Spinal cord (tissue), 9 donors: ENCODE measurements at regions not wholly inside any gene's neighbourhood (a gene's known extent, or its start where the extent isn't known, plus 50 kb on each side); places are given as distances from the start of the nearest gene placed in this dataset.

Source experiments
- DNase-seq, 6 donors: peaks; one replicate each; pipeline versions ENCODE4 v3.0.0 to v3.0.0-alpha.2; 2013 to 2015; ENCODE audit warnings: low spot score in 6 of 6, low read depth in 4 of 6
- H3K27ac ChIP-seq: one replicate; pipeline ENCODE4 v1.5.1; 2013; ENCODE audit warnings: low read depth, low read length, control low read depth
- H3K27me3 ChIP-seq: one replicate; pipeline ENCODE4 v1.6.1; 2013; ENCODE audit warnings: low read length; ENCODE audit not compliant: control insufficient read depth, insufficient read depth
- H3K36me3 ChIP-seq: one replicate; pipeline ENCODE4 v1.6.1; 2013; ENCODE audit warnings: low read length; ENCODE audit not compliant: control insufficient read depth, insufficient read depth
- H3K4me1 ChIP-seq: one replicate; pipeline ENCODE4 v1.6.1; 2013; ENCODE audit warnings: low read length; ENCODE audit not compliant: control insufficient read depth, insufficient read depth
- H3K4me3 ChIP-seq: one replicate; pipeline ENCODE4 v1.5.1; 2013; ENCODE audit warnings: low read depth, low read length, control low read depth
- H3K9me3 ChIP-seq: one replicate; pipeline ENCODE4 v1.6.1; 2013; ENCODE audit warnings: low read length; ENCODE audit not compliant: control insufficient read depth, insufficient read depth
- WGBS: methylation state at CpG from one replicate; pipeline ENCODE4 v1.1.5; 2013; ENCODE audit warnings: missing lambda C conversion rate; ENCODE audit not compliant: insufficient coverage; 5-methylcytosine and 5-hydroxymethylcytosine counted together
- donor health status: healthy.

DNA sequence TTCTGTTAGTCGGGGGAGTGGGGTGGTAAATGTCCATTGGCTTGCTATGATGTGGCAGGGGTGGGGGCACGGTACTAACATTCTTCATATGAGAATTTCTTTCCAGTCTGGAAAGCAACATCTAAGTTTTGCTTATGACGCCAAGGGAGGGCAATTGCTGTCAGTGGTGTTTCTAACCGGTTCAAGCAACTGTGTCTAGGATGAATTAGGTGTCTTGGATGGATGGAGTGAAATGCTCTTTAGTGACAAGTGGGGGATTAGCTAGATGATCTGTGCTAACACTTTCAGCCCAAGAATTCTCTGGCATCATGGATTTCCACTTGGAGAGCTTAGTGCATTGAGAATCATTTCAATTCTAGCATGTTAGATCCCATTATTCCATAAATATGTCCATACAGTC, 262.6 kb upstream of the SORL1-AS1 start:
- DNase-seq: no peak
- WGBS: 100% methylated on average over 1 of the region's 4 CpGs

DNA sequence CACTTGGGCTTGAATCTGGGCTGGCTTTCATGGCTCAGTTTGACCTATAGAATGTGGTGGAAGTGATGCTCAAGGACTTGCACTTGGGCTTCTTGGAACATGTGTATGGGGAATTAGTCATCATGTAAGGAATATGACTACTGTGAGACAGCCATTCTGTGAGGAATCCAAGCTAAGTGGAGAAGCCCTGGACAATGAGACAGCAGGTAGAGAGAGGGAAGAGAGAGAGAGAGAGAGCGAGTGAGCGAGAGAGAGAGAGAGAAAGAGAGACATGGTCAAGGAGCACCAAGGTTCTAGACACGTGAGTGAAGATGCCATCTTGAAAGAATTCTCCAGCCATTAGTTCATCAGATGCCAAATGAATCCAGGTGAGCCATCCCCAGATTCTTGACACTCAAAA, 261.6 kb upstream of the SORL1-AS1 start:
- no peak overlapping the region for H3K27ac ChIP-seq
- H3K27me3 ChIP-seq: no peaks in the 10 kb centered on the region
- no peak for DNase-seq
- no peaks in the 10 kb centered on the region for H3K9me3 ChIP-seq
- 100% methylated on average over 2 of the region's 3 CpGs for WGBS
- H3K36me3 ChIP-seq: no peaks in the 10 kb centered on the region
- H3K4me3 ChIP-seq: no peak overlapping the region
- H3K4me1 ChIP-seq: no peaks in the 10 kb centered on the region

More for the DNA sequence above, 262.6 kb upstream of the SORL1-AS1 start:
- Histone ChIP-seq H3K4me3 (no peak overlapping the region), H3K9me3 (no peaks in the 10 kb centered on the region), H3K4me1 (no peaks in the 10 kb centered on the region), H3K27ac (no peak overlapping the region), H3K36me3 (no peaks in the 10 kb centered on the region), H3K27me3 (no peaks in the 10 kb centered on the region)

DNA sequence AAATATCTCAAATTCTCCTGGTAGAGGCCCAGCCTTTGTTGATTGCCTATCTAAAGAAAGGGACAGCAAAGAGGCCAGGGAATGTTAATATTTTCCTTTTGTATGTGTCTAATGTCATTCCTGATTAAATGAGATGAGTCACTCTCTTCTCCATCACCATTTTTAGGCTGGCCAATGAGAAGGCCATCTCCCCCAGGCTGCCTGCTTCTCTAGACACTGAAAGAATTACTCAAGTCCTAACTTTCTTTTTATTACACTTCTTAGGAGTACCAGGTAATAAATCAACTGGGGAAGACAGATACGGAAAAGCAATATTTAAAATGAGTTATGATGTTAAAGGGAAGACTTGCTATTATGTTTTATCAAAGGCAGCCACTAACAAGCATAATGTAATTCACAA, 259.2 kb upstream of the SORL1-AS1 start:
- no peaks in the 10 kb centered on the region for H3K27me3 ChIP-seq
- H3K36me3 ChIP-seq: no peaks in the 10 kb centered on the region
- no peak overlapping the region for H3K4me3 ChIP-seq
- H3K27ac ChIP-seq: no peak overlapping the region
- WGBS: no CpG with 5 or more reads among the region's 1 CpG
- DNase-seq: no peak
- no peaks in the 10 kb centered on the region for H3K9me3 ChIP-seq
- no peaks in the 10 kb centered on the region for H3K4me1 ChIP-seq

DNA sequence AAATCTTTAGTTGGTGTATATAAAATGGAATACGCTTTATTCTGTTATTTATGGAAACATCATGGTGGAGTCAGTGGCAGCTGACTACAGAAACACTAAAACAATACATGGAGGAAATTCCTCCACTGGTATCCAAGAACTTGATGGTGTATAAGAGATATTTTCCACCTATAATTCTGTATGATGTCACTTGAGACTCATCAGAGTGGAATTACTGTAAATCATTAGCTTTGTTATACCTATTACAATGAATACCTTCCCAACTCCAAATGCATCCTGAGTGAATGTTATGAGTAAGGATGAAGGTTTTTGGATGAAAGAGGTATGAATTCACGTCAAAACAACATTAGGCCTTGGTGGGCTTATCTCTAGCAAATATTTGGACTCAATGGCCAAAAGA, 258.5 kb upstream of the SORL1-AS1 start:
- H3K9me3 ChIP-seq: no peaks in the 10 kb centered on the region
- no peaks in the 10 kb centered on the region for H3K27me3 ChIP-seq
- H3K36me3 ChIP-seq: no peaks in the 10 kb centered on the region
- no peaks in the 10 kb centered on the region for H3K4me1 ChIP-seq
- 100% methylated on average over 1 of the region's 2 CpGs for WGBS
- H3K4me3 ChIP-seq: no peak overlapping the region
- H3K27ac ChIP-seq: no peak overlapping the region
- DNase-seq: no peak

DNA sequence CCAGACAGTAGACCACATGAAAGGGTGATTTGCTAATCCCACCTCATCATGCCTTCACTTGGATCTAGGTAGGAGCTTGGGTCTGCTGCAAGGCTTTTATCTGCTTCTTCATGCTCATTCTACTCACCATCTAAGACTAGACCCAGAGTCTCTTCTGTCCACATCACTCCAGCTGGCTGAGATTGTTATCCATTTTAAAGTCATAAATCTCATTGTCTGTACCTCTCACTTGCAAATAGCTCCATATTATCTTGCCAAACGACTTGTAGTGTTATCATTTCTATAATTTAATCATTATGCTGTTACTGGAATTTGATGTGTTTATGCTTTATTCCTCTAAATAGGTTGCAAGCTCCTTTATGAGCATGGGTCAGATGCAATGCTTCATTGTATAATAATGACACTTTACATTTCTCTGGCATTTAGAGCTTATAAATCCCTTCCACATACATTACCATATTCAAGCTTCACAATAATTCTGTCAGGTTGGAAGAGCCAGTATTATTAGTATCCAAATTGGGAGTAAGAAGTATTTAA, 254.2 kb upstream of the SORL1-AS1 start:
- no CpG with 5 or more reads among the region's 1 CpG for WGBS
- H3K4me1 ChIP-seq: no peaks in the 10 kb centered on the region
- H3K9me3 ChIP-seq: no peaks in the 10 kb centered on the region
- DNase-seq: no peak
- H3K27ac ChIP-seq: no peak overlapping the region
- no peak overlapping the region for H3K4me3 ChIP-seq
- no peaks in the 10 kb centered on the region for H3K36me3 ChIP-seq
- H3K27me3 ChIP-seq: no peaks in the 10 kb centered on the region

DNA sequence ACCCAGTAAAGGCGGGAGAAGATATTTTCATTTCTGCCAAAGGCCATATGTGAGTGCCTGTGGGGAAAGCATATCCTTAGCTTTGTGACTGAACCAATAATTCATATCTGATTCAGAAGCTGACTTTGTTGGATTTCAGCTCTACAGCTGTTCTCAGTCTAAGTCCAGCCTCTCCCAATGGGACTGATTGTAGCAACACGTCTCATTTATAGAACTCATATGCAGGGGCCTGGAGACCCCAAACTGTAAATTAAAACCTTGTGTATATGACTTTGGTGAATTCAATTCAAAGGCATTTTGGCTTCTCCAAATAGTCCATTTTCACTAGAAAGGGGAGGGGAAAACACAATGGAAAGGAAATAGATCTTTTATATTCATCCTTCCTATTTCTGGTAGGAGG, 250.4 kb upstream of the SORL1-AS1 start:
- no peaks in the 10 kb centered on the region for H3K36me3 ChIP-seq
- DNase-seq: no peak
- H3K4me1 ChIP-seq: no peaks in the 10 kb centered on the region
- WGBS: no CpG with 5 or more reads among the region's 2 CpGs
- H3K9me3 ChIP-seq: no peaks in the 10 kb centered on the region
- no peak overlapping the region for H3K27ac ChIP-seq
- no peak overlapping the region for H3K4me3 ChIP-seq
- H3K27me3 ChIP-seq: no peaks in the 10 kb centered on the region

DNA sequence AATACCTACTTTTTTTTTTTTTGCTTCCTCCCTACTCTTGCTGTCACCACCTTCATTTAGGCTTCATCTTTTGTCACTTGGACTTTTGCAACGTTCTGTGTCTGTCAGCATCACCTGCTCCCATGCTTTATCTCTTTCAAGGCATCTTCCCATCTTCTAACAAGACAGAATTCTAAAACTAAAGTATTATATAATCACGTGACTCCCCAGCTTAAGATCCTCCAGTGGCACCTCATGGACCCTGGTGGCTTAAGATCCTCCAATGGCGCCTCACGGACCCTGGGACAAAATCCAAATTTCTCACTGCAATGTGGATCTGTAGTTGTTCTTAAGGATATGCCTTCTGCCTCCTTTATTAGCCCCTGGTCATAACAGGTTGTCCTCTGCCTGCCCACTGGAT, 248.2 kb upstream of the SORL1-AS1 start:
- no peak for DNase-seq
- H3K4me3 ChIP-seq: no peak overlapping the region
- H3K27ac ChIP-seq: peak overlapping the region; percentile 49

DNA sequence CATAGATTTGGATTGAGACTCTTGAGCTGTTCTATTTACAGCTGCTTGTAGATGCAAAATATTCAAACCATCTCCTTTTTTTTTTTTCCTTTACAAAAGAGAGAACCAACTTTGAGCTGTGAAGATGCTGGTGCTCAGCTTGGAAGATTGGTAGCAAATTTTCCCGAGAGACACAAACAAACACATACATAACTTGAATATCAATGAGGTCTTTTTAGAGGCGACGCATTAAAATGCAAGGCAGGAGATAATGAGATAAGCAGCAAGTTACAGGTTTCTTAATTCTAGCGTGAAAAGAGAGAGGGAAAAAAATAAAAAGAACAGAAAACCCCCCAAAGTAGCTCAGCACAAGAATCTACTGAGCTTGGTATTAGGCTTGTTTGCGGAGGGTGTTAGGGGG, 247.0 kb upstream of the SORL1-AS1 start:
- Histone ChIP-seq H3K9me3 (no peaks in the 10 kb centered on the region), H3K27ac (peak overlapping the region; percentile 49), H3K27me3 (no peaks in the 10 kb centered on the region), H3K4me3 (no peak overlapping the region), H3K4me1 (peaks cover 26% of the 10 kb centered on the region), H3K36me3 (no peaks in the 10 kb centered on the region)
- WGBS: no CpG with 5 or more reads among the region's 5 CpGs
- peak in 4 of 6 donors; percentile 24 to 91 (median 62) for DNase-seq

More for the DNA sequence above, 248.2 kb upstream of the SORL1-AS1 start:
- H3K4me1 ChIP-seq: peaks cover 15% of the 10 kb centered on the region
- 45% methylated on average over 2 of the region's 4 CpGs for WGBS
- H3K36me3 ChIP-seq: no peaks in the 10 kb centered on the region
- no peaks in the 10 kb centered on the region for H3K27me3 ChIP-seq
- no peaks in the 10 kb centered on the region for H3K9me3 ChIP-seq

DNA sequence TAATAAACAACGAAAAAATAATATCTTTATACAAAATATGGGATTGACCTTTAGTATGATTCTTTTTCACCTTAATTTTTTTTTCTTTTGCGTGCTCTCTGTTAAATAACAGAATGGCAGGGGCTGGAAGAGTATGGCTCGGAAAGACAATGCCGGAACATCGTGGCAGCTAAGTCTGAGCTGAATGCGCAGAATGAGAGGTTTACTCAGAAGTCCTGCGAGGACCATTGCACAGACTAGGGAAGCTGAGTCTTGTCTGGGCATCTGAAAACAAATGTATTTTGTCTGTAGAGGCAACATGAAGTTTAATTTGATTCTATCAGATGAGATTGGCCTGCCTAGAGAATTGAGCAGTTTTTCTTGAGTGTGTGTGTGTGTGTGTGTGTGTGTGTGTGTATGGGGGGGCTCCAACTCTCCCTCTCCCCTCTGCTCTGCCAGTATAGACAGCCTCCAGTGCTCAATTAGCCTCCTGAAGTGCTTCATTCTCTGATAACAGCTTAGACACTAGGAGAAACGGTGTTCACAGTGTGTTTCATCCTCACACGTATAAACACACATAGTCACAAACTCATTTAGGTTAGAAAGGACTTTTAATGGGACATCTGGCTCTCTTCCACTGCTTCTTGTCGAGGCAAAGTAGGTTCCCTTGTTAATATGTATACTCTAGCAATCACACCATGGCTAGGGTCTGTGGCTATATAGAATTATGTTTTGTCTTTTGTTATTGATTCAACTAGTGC, 244.3 kb upstream of the SORL1-AS1 start:
- peak in 2 of 6 donors; percentile 56 to 88 for DNase-seq
- Histone ChIP-seq H3K9me3 (no peaks in the 10 kb centered on the region), H3K36me3 (no peaks in the 10 kb centered on the region), H3K4me1 (peaks cover 29% of the 10 kb centered on the region), H3K27ac (peak overlapping the region; percentile 92), H3K27me3 (no peaks in the 10 kb centered on the region), H3K4me3 (no peak overlapping the region)
- WGBS: 20% methylated on average over 5 of the region's 10 CpGs
